K562 (cell line): ENCODE measurements at regions not wholly inside any gene's neighbourhood (a gene's known extent, or its start where the extent isn't known, plus 50 kb on each side); places are given as distances from the start of the nearest gene placed in this dataset.

ENCODE experiments used
- ATAC-seq: fragments of 200-7000 bp; cut with Tn5 transposase; 3 replicates; pipeline ENCODE4 v1.9.1; 2020; ENCODE audit warnings: moderate library complexity
- BruUV-seq: library from RNA; stranded (reverse); fragments of 400-500 nt; replicated peaks from 2 replicates; lab custom pipeline; 2021; lab: Mats Ljungman, UMichigan
- CTCF ChIA-PET: fragments of 300-600 bp; formaldehyde crosslinking; extraction: SDS; loops from one replicate; lab custom pipeline; 2021; ENCODE audit warnings: low intra/inter-chr PET ratio; lab: Yijun Ruan, JAX
- POLR2A ChIA-PET: fragments of 300-600, 350-650 bp; sonication (Branson Sonifier 250); formaldehyde crosslinking; extraction: SDS; loops from one replicate; lab custom pipeline; 2021; ENCODE audit warnings: antibody characterized with exemption, inconsistent platforms; lab: Yijun Ruan, JAX
- DNase-seq, 4 experiments: peaks; one replicate each; pipeline versions ENCODE4 v3.0.0 to v3.0.0-alpha.2; 2011 to 2018; ENCODE audit warnings: low spot score in 3 of 4, mixed read lengths in 3 of 4; ENCODE audit errors: extremely low read depth in 1 of 4
- FAIRE-seq: peaks from 2 replicates; lab custom pipeline; 2011; peaks lifted over from hg19 to GRCh38; lab: Jason Lieb, UNC
- H2AFZ ChIP-seq: 2 replicates; pipeline ENCODE4 v1.6.0; 2011; ENCODE audit warnings: low read depth, low read length, control low read depth, inconsistent platforms
- H3K27ac ChIP-seq: fragments of 200-600 bp; 3 replicates; pipeline ENCODE4 v1.8.0; 2011; ENCODE audit warnings: low read depth, mild to moderate bottlenecking, control low read depth, inconsistent platforms, low read length, moderate library complexity, mixed read lengths; ENCODE audit errors: extremely low read depth
- H3K27me3 ChIP-seq, 2 experiments: fragments of 300-600 bp in 1 of 2; 2 replicates in 1 of 2; 3 replicates in 1 of 2; pipeline versions ENCODE4 v1.6.0 to v1.8.0; 2011; ENCODE audit warnings: inconsistent platforms in 2 of 2, low read length in 2 of 2, mild to moderate bottlenecking in 1 of 2, mixed read lengths in 1 of 2, moderate library complexity in 1 of 2; ENCODE audit not compliant: control insufficient read depth in 2 of 2, insufficient read depth in 2 of 2
- H3K36me3 ChIP-seq: fragments of 300-600 bp; 3 replicates; pipeline ENCODE4 v1.8.0; 2011; ENCODE audit warnings: mild to moderate bottlenecking, low read length, inconsistent platforms; ENCODE audit not compliant: control insufficient read depth, insufficient read depth
- H3K4me1 ChIP-seq, 2 experiments: fragments of 200-600 bp in 1 of 2; replicated peaks in 1 of 2; 2 replicates in 1 of 2; 3 replicates in 1 of 2; pipeline versions ENCODE4 v1.5.1 to v1.8.0; 2011; ENCODE audit warnings: inconsistent platforms in 2 of 2, low read length in 2 of 2, mild to moderate bottlenecking in 1 of 2, mixed read lengths in 1 of 2, moderate library complexity in 1 of 2; ENCODE audit not compliant: control insufficient read depth in 2 of 2, insufficient read depth in 2 of 2
- H3K4me2 ChIP-seq: 2 replicates; pipeline ENCODE4 v1.6.1; 2011; ENCODE audit warnings: low read length, control low read depth, inconsistent platforms, mixed read lengths; ENCODE audit not compliant: insufficient read depth
- H3K4me3 ChIP-seq: fragments of 200-600 bp; sonication (generic), shearing (Covaris generic); 2 replicates; pipeline ENCODE4 v1.5.1; 2016; ENCODE audit warnings: control low read depth, inconsistent platforms
- H3K79me2 ChIP-seq: fragments of 200-600 bp; 3 replicates; pipeline ENCODE4 v1.8.0; 2011; ENCODE audit warnings: low read length, inconsistent platforms; ENCODE audit not compliant: control insufficient read depth, insufficient read depth
- H3K9ac ChIP-seq, 2 experiments: 2 replicates each; pipeline versions ENCODE4 v1.6.0 to v1.6.1; 2011; ENCODE audit warnings: low read depth in 2 of 2, low read length in 2 of 2, control low read depth in 1 of 2, inconsistent platforms in 1 of 2, mild to moderate bottlenecking in 1 of 2, mixed read lengths in 1 of 2; ENCODE audit not compliant: insufficient read depth in 1 of 2
- H3K9me1 ChIP-seq: one replicate; pipeline ENCODE4 v1.6.0; 2011; ENCODE audit warnings: inconsistent platforms, mild to moderate bottlenecking, low read length, moderate library complexity; ENCODE audit not compliant: control insufficient read depth, insufficient read depth
- H3K9me3 ChIP-seq: replicated peaks from 2 replicates; pipeline ENCODE4 v1.5.1; 2011; ENCODE audit warnings: low read depth, low read length, inconsistent platforms; ENCODE audit not compliant: control insufficient read depth, insufficient read depth
- H4K20me1 ChIP-seq: replicated peaks from 2 replicates; pipeline ENCODE4 v1.6.1; 2011; ENCODE audit warnings: low read length, inconsistent platforms, mixed read lengths; ENCODE audit not compliant: control insufficient read depth, insufficient read depth
- RBM22 ChIP-seq: fragments of 200-400 bp; formaldehyde crosslinking; IDR thresholded peaks from 2 replicates; pipeline ENCODE4 v1.6.1; 2018; ENCODE audit warnings: low read length, low read depth; ENCODE audit not compliant: poor library complexity, severe bottlenecking
- SNIP1 ChIP-seq: fragments of 450-650 bp; IDR thresholded peaks from 2 replicates; pipeline ENCODE4 v1.7.1; 2017; ENCODE audit warnings: low read depth, mild to moderate bottlenecking
- STAT5A ChIP-seq: IDR thresholded peaks from 2 replicates; pipeline ENCODE4 v1.6.1; 2012; ENCODE audit warnings: low read length, inconsistent platforms, borderline replicate concordance
- WGBS: fragments of 100-300 bp; shearing (Covaris generic); methylation state at CpG from one replicate; pipeline ENCODE4 v1.1.6; 2016; ENCODE audit warnings: low coverage, mixed read lengths; ENCODE audit not compliant: insufficient coverage; ENCODE audit errors: missing lambda C conversion rate; 5-methylcytosine and 5-hydroxymethylcytosine counted together
- in situ Hi-C: fragments of 300-500 bp; cut with MboI; formaldehyde crosslinking; loops from 4 replicates; pipeline ENCODE4 v1.15.0; 2018; ENCODE audit warnings: inconsistent platforms, mixed read lengths
- intact Hi-C: fragments of 100-400 bp; cut with micrococcal nuclease; formaldehyde crosslinking; loops from 2 replicates; pipeline ENCODE4 v1.14.2; 2022
- TF ChIP-seq, protein P1 (sequence below): fragments of 150-350 bp; IDR thresholded peaks from 2 replicates; pipeline ENCODE4 v1.6.1; 2014; ENCODE audit warnings: low read depth, mild to moderate bottlenecking, low read length, borderline replicate concordance
- TF ChIP-seq, protein P2 (sequence below): fragments of 200-400 bp; formaldehyde crosslinking; IDR thresholded peaks from 2 replicates; pipeline ENCODE4 v1.6.1; 2017; ENCODE audit warnings: mild to moderate bottlenecking, low read depth, low read length, moderate library complexity

DNA sequence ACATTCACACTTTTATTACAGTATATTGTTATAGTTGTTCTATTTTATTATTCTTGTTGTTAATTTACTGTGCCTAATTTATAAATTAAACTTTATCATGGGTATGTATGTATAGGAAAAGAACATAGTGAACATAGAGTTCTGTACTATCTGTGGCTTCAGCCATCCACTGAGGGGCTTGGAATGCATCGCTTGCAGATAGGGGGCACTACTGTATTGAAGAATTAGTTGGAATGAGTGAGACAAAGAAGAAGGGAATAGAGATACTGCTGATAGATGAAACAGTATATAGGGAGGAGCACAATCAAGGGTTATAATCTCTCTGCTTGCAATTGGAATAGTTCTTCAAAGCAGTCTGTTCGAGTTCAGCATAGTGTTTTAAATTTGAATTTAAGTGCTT is 432.2 kb downstream of the RAB38 start:
- no peak overlapping the region for H3K27ac ChIP-seq
- WGBS = 6% methylated on average over 2 of the region's 2 CpGs
- H3K79me2 ChIP-seq = no peaks in the 10 kb centered on the region
- H3K9me1 ChIP-seq = no peaks in the 10 kb centered on the region
- no peaks in the 10 kb centered on the region for H3K36me3 ChIP-seq
- POLR2A ChIA-PET = no interaction called here
- intact Hi-C loops (no loop called here), in situ Hi-C loops (no loop called here)
- DNase-seq = no peak
- no TSS peak for BruUV-seq
- CTCF ChIA-PET = interaction anchor here (0.5 kb wide), 1 partner anchor 809 kb away, joined by 5 read pairs; no protein-coding TSS in a partner anchor
- TF ChIP-seq SNIP1 = no peak
- no peak for TF ChIP-seq STAT5A
- TF ChIP-seq, protein P1, sequence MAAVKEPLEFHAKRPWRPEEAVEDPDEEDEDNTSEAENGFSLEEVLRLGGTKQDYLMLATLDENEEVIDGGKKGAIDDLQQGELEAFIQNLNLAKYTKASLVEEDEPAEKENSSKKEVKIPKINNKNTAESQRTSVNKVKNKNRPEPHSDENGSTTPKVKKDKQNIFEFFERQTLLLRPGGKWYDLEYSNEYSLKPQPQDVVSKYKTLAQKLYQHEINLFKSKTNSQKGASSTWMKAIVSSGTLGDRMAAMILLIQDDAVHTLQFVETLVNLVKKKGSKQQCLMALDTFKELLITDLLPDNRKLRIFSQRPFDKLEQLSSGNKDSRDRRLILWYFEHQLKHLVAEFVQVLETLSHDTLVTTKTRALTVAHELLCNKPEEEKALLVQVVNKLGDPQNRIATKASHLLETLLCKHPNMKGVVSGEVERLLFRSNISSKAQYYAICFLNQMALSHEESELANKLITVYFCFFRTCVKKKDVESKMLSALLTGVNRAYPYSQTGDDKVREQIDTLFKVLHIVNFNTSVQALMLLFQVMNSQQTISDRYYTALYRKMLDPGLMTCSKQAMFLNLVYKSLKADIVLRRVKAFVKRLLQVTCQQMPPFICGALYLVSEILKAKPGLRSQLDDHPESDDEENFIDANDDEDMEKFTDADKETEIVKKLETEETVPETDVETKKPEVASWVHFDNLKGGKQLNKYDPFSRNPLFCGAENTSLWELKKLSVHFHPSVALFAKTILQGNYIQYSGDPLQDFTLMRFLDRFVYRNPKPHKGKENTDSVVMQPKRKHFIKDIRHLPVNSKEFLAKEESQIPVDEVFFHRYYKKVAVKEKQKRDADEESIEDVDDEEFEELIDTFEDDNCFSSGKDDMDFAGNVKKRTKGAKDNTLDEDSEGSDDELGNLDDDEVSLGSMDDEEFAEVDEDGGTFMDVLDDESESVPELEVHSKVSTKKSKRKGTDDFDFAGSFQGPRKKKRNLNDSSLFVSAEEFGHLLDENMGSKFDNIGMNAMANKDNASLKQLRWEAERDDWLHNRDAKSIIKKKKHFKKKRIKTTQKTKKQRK = no peak
- TF ChIP-seq, protein P2, sequence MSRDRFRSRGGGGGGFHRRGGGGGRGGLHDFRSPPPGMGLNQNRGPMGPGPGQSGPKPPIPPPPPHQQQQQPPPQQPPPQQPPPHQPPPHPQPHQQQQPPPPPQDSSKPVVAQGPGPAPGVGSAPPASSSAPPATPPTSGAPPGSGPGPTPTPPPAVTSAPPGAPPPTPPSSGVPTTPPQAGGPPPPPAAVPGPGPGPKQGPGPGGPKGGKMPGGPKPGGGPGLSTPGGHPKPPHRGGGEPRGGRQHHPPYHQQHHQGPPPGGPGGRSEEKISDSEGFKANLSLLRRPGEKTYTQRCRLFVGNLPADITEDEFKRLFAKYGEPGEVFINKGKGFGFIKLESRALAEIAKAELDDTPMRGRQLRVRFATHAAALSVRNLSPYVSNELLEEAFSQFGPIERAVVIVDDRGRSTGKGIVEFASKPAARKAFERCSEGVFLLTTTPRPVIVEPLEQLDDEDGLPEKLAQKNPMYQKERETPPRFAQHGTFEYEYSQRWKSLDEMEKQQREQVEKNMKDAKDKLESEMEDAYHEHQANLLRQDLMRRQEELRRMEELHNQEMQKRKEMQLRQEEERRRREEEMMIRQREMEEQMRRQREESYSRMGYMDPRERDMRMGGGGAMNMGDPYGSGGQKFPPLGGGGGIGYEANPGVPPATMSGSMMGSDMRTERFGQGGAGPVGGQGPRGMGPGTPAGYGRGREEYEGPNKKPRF = no peak
- no peak for TF ChIP-seq RBM22
- H3K27me3 ChIP-seq = no peaks in the 10 kb centered on the region
- no peak overlapping the region for H3K4me3 ChIP-seq
- H2AFZ ChIP-seq = no peak overlapping the region
- H3K4me1 ChIP-seq = no peaks in the 10 kb centered on the region
- no peak for FAIRE-seq
- no peaks in the 10 kb centered on the region for H3K9me3 ChIP-seq
- no peak for ATAC-seq
- no peak overlapping the region for H3K9ac ChIP-seq
- no peak overlapping the region for H3K4me2 ChIP-seq
- H4K20me1 ChIP-seq = no peaks in the 10 kb centered on the region
